ENCODE measurements at regions not wholly inside any gene's neighbourhood (a gene's known extent, or its start where the extent isn't known, plus 50 kb on each side); places are given as distances from the start of the nearest gene placed in this dataset.

GRCh38 chr5:121596882-121597281, 254.8 kb upstream of the FTMT start:
- Histone ChIP-seq H3K4me1 (ENCODE audit: control insufficient read depth in 1 of 2, insufficient read depth in 2 of 2, low read depth in 1 of 2, low read length in 1 of 2) (no peaks in the 10 kb centered on the region), H3K4me2 (no peak overlapping the region), H3K9ac (no peak overlapping the region), H3K36me3 (replicated peaks in 1 of 2; ENCODE audit: control insufficient read depth in 1 of 2, insufficient read depth in 2 of 2, low read length in 1 of 2) (no peaks in the 10 kb centered on the region), H4K20me1 (ENCODE audit: insufficient read depth) (no peaks in the 10 kb centered on the region), H3K79me2 (ENCODE audit: insufficient read depth) (no peaks in the 10 kb centered on the region), H3K9me2 (no peaks in the 10 kb centered on the region), H3K27ac (ENCODE audit: low read depth in 2 of 2, low read length in 1 of 2) (no peak overlapping the region), H3K9me3 (no peaks in the 10 kb centered on the region), H2AFZ (ENCODE audit: low read depth) (no peak overlapping the region), H3F3A (replicated peaks; ENCODE audit: insufficient read depth) (no peaks in the 10 kb centered on the region), H3K4me3 (ENCODE audit: low read depth in 2 of 2, low read length in 1 of 2) (no peak overlapping the region), H3K27me3 (ENCODE audit: insufficient read depth) (no peaks in the 10 kb centered on the region)
- ChIA-PET POLR2A (no interaction called here), CTCF (no interaction called here)
- DNase-seq = no peak
- TF ChIP-seq FOXM1 (IDR thresholded peaks at IDR 0.05; ENCODE audit: low read depth) = no peak
- TF ChIP-seq MAX (IDR thresholded peaks at IDR 0.05; ENCODE audit: low read depth) = no peak
- no peak for TF ChIP-seq MXI1 (IDR thresholded peaks at IDR 0.05; ENCODE audit: low read depth, low read length)
- TF ChIP-seq RAD21 (IDR thresholded peaks at IDR 0.05; ENCODE audit: low read length) = no peak
- TF ChIP-seq PBX3 (IDR thresholded peaks at IDR 0.05) = no peak
- no peak for TF ChIP-seq EP300 (IDR thresholded peaks at IDR 0.05; ENCODE audit: borderline replicate concordance in 1 of 2, low read depth in 1 of 2, low read length in 1 of 2)
- no peak for TF ChIP-seq REST (IDR thresholded peaks at IDR 0.05; ENCODE audit: low read depth, low read length)
- TF ChIP-seq NRF1 (IDR thresholded peaks at IDR 0.05; ENCODE audit: low read depth, low read length) = no peak
- TF ChIP-seq TCF12 (IDR thresholded peaks at IDR 0.05) = no peak
- TF ChIP-seq CTCF (IDR thresholded peaks at IDR 0.05) = no peak
- TF ChIP-seq ELF1 (IDR thresholded peaks at IDR 0.05) = no peak
- no peak for TF ChIP-seq GATA2 (CRISPR knock-in tag; IDR thresholded peaks at IDR 0.05)
- no peak for TF ChIP-seq EZH2phosphoT487 (IDR thresholded peaks at IDR 0.05; ENCODE audit: borderline replicate concordance, low read depth)
- TF ChIP-seq MEF2A (IDR thresholded peaks at IDR 0.05; ENCODE audit: borderline replicate concordance, low read depth) = no peak
- WGBS (ENCODE audit: low lambda C conversion rate) = 36% methylated on average over 3 of the region's 3 CpGs

All from SK-N-SH (cell line).